ENCODE measurements at regions not wholly inside any gene's neighbourhood (a gene's known extent, or its start where the extent isn't known, plus 50 kb on each side); places are given as distances from the start of the nearest gene placed in this dataset.

- no peak overlapping the region for H3K27ac ChIP-seq
- no peak for TF ChIP-seq EP300 (IDR thresholded peaks at IDR 0.05)
- TF ChIP-seq, protein P1, sequence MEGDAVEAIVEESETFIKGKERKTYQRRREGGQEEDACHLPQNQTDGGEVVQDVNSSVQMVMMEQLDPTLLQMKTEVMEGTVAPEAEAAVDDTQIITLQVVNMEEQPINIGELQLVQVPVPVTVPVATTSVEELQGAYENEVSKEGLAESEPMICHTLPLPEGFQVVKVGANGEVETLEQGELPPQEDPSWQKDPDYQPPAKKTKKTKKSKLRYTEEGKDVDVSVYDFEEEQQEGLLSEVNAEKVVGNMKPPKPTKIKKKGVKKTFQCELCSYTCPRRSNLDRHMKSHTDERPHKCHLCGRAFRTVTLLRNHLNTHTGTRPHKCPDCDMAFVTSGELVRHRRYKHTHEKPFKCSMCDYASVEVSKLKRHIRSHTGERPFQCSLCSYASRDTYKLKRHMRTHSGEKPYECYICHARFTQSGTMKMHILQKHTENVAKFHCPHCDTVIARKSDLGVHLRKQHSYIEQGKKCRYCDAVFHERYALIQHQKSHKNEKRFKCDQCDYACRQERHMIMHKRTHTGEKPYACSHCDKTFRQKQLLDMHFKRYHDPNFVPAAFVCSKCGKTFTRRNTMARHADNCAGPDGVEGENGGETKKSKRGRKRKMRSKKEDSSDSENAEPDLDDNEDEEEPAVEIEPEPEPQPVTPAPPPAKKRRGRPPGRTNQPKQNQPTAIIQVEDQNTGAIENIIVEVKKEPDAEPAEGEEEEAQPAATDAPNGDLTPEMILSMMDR (IDR thresholded peaks at IDR 0.05) = no peak
- no peak for TF ChIP-seq POLR2A (IDR thresholded peaks at IDR 0.05)
- no peaks in the 10 kb centered on the region for H3K27me3 ChIP-seq
- no peak for DNase-seq (ENCODE audit: low spot score in 2 of 2)
- H3K4me3 ChIP-seq = no peak overlapping the region
- WGBS, 2 donors = 83 to 100% methylated on average over 1 of the region's 1 CpG
- no peaks in the 10 kb centered on the region for H3K4me1 ChIP-seq
- H3K36me3 ChIP-seq = no peaks in the 10 kb centered on the region
- no peaks in the 10 kb centered on the region for H3K9me3 ChIP-seq
Measured at GRCh38 chr19:30873691-30874090, 475.5 kb downstream of the TSHZ3 start.

- TF ChIP-seq POLR2A (IDR thresholded peaks at IDR 0.05) (no peak), EP300 (IDR thresholded peaks at IDR 0.05) (no peak)
- TF ChIP-seq, protein P1 (IDR thresholded peaks at IDR 0.05) = no peak
- no peaks in the 10 kb centered on the region for H3K36me3 ChIP-seq
- WGBS, 2 donors = 85 to 87% methylated on average over 2 of the region's 2 CpGs
Measured at GRCh38 chr19:30873003-30873402, 476.2 kb downstream of the TSHZ3 start.

DNA sequence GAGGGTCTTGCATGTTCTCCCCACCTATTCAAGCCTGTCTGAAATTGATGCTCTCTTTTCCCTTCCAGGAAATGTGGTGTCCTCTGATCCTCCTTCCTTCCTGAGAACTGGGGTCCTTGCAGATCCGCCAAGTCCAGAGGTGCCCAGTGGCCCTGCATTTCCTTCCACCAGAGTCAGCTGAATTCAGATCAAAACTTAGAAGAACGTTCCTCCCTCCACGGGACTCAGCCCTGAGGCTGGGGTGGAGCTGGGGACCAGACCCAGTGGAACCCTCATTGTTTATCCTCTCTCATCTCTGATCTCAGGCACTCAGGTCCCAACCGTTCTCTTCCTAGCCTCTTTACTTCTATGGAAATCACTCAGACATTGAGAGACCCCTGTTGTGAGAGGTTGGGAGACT lies 477.3 kb downstream of the TSHZ3 start:
- WGBS, 2 donors = 80 to 82% methylated on average over 4 of the region's 4 CpGs
- Histone ChIP-seq H3K9me3 (no peaks in the 10 kb centered on the region), H3K27ac (no peak overlapping the region), H3K27me3 (no peaks in the 10 kb centered on the region), H3K4me3 (no peak overlapping the region), H3K4me1 (no peaks in the 10 kb centered on the region), H3K36me3 (no peaks in the 10 kb centered on the region)
- no peak for DNase-seq (ENCODE audit: low spot score in 2 of 2)
- TF ChIP-seq POLR2A (IDR thresholded peaks at IDR 0.05) (no peak), EP300 (IDR thresholded peaks at IDR 0.05) (no peak)
- TF ChIP-seq, protein P1 (IDR thresholded peaks at IDR 0.05) = no peak

More at GRCh38 chr19:30873003-30873402, 476.2 kb downstream of the TSHZ3 start:
- Histone ChIP-seq H3K4me3 (no peak overlapping the region), H3K9me3 (no peaks in the 10 kb centered on the region), H3K27me3 (no peaks in the 10 kb centered on the region), H3K4me1 (no peaks in the 10 kb centered on the region), H3K27ac (no peak overlapping the region)
- no peak for DNase-seq (ENCODE audit: low spot score in 2 of 2)

- no peaks in the 10 kb centered on the region for H3K36me3 ChIP-seq
- WGBS, 2 donors = 36 to 47% methylated on average over 8 of the region's 8 CpGs
- H3K27ac ChIP-seq = no peak overlapping the region
- TF ChIP-seq, protein P1 (IDR thresholded peaks at IDR 0.05) = no peak
- no peak for TF ChIP-seq POLR2A (IDR thresholded peaks at IDR 0.05)
- TF ChIP-seq EP300 (IDR thresholded peaks at IDR 0.05) = no peak
- H3K4me3 ChIP-seq = no peak overlapping the region
- H3K9me3 ChIP-seq = no peaks in the 10 kb centered on the region
- no peak for DNase-seq (ENCODE audit: low spot score in 2 of 2)
- no peaks in the 10 kb centered on the region for H3K4me1 ChIP-seq
- H3K27me3 ChIP-seq = no peaks in the 10 kb centered on the region
Measured at GRCh38 chr19:30870876-30871275, 478.4 kb downstream of the TSHZ3 start.

DNA sequence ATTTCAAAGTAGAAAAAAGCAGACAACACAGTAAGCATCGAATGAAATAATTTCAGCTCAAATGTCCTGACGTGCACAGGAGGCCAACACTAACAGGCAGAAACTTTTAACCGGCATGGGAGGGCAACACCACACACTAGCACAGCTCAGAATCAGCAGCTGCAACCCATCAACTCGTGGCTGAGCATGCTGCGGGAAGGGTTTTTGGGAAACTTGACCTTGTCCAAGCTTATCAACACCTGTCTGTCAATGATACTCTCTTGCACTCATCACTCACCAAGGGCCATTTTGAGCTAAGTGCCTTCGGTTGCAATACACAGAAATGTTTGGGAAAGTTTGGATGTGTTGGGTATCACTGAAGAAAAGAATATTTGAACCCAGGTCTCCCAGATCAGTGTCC lies 483.7 kb downstream of the TSHZ3 start:
- no peak overlapping the region for H3K27ac ChIP-seq
- H3K4me1 ChIP-seq = no peaks in the 10 kb centered on the region
- no peak overlapping the region for H3K4me3 ChIP-seq
- WGBS, 2 donors = 68 to 79% methylated on average over 6 of the region's 6 CpGs
- TF ChIP-seq EP300 (IDR thresholded peaks at IDR 0.05) (no peak), POLR2A (IDR thresholded peaks at IDR 0.05) (no peak)
- TF ChIP-seq, protein P1 (IDR thresholded peaks at IDR 0.05) = no peak
- DNase-seq (ENCODE audit: low spot score in 2 of 2) = no peak
- H3K9me3 ChIP-seq = no peaks in the 10 kb centered on the region
- no peaks in the 10 kb centered on the region for H3K27me3 ChIP-seq
- no peaks in the 10 kb centered on the region for H3K36me3 ChIP-seq

All from tibial nerve (tissue), 4 donors.